H9 (cell line): ENCODE measurements at regions not wholly inside any gene's neighbourhood (a gene's known extent, or its start where the extent isn't known, plus 50 kb on each side); places are given as distances from the start of the nearest gene placed in this dataset.

Experiments used
- DNase-seq: peaks from one replicate; pipeline ENCODE4 v3.0.0-alpha.2; 2017
- H2AFZ ChIP-seq: one replicate; pipeline ENCODE4 v1.6.1; 2013; ENCODE audit warnings: mild to moderate bottlenecking, low read length, control low read depth, moderate library complexity
- H2AK5ac ChIP-seq: 2 replicates; pipeline ENCODE4 v1.6.1; 2013; ENCODE audit warnings: low read length, control low read depth, mixed read lengths; ENCODE audit not compliant: insufficient read length
- H2BK120ac ChIP-seq: one replicate; pipeline ENCODE4 v1.6.1; 2013; ENCODE audit warnings: low read depth, mild to moderate bottlenecking, low read length, control low read depth, inconsistent platforms; ENCODE audit not compliant: poor library complexity, severe bottlenecking
- H2BK12ac ChIP-seq: 2 replicates; pipeline ENCODE4 v1.6.1; 2013; ENCODE audit warnings: low read length, control low read depth, mixed read lengths, low read depth; ENCODE audit not compliant: insufficient read length
- H2BK15ac ChIP-seq: 2 replicates; pipeline ENCODE4 v1.6.1; 2013; ENCODE audit warnings: low read depth, low read length, control low read depth
- H2BK20ac ChIP-seq: one replicate; pipeline ENCODE4 v1.6.1; 2013; ENCODE audit warnings: low read depth, mild to moderate bottlenecking, low read length, control low read depth, inconsistent platforms; ENCODE audit not compliant: poor library complexity, severe bottlenecking
- H2BK5ac ChIP-seq: 2 replicates; pipeline ENCODE4 v1.6.1; 2013; ENCODE audit warnings: low read length, control low read depth, mixed read lengths; ENCODE audit not compliant: insufficient read length
- H3K14ac ChIP-seq: 2 replicates; pipeline ENCODE4 v1.6.1; 2013; ENCODE audit warnings: low read length, control low read depth; ENCODE audit not compliant: insufficient read depth
- H3K18ac ChIP-seq: 2 replicates; pipeline ENCODE4 v1.6.1; 2013; ENCODE audit warnings: low read depth, mild to moderate bottlenecking, mixed read lengths, low read length, control low read depth; ENCODE audit not compliant: insufficient read length
- H3K23ac ChIP-seq: 2 replicates; pipeline ENCODE4 v1.6.1; 2013; ENCODE audit warnings: low read length, control low read depth, mixed read lengths, low read depth; ENCODE audit not compliant: insufficient read length
- H3K23me2 ChIP-seq: 2 replicates; pipeline ENCODE4 v1.6.1; 2013; ENCODE audit warnings: low read depth, mild to moderate bottlenecking, mixed read lengths, low read length, control low read depth; ENCODE audit not compliant: insufficient read length, poor library complexity, severe bottlenecking
- H3K27ac ChIP-seq: 2 replicates; pipeline ENCODE4 v1.5.1; 2013; ENCODE audit warnings: low read length, control low read depth, mixed read lengths, low read depth; ENCODE audit not compliant: insufficient read length
- H3K27me3 ChIP-seq: 2 replicates; pipeline ENCODE4 v1.6.1; 2013; ENCODE audit warnings: low read length, control low read depth, inconsistent platforms; ENCODE audit not compliant: insufficient read depth
- H3K4ac ChIP-seq: 2 replicates; pipeline ENCODE4 v1.6.1; 2013; ENCODE audit warnings: low read depth, mild to moderate bottlenecking, control low read depth, inconsistent platforms, low read length, moderate library complexity
- H3K4me1 ChIP-seq: 2 replicates; pipeline ENCODE4 v1.6.1; 2013; ENCODE audit warnings: low read length, control low read depth, inconsistent platforms; ENCODE audit not compliant: insufficient read depth
- H3K4me2 ChIP-seq: 2 replicates; pipeline ENCODE4 v1.6.1; 2013; ENCODE audit warnings: low read length, control low read depth, mixed read lengths; ENCODE audit not compliant: insufficient read length, insufficient read depth
- H3K56ac ChIP-seq: 2 replicates; pipeline ENCODE4 v1.6.1; 2013; ENCODE audit warnings: low read depth, mild to moderate bottlenecking, mixed read lengths, low read length, control low read depth; ENCODE audit not compliant: insufficient read length
- H3K79me1 ChIP-seq: 2 replicates; pipeline ENCODE4 v1.6.1; 2013; ENCODE audit warnings: low read depth, mild to moderate bottlenecking, moderate library complexity, low read length, control low read depth, inconsistent platforms; ENCODE audit not compliant: insufficient read depth, poor library complexity, severe bottlenecking
- H3K79me2 ChIP-seq: 2 replicates; pipeline ENCODE4 v1.6.1; 2013; ENCODE audit warnings: low read length, control low read depth, inconsistent platforms; ENCODE audit not compliant: insufficient read depth
- H3K9ac ChIP-seq: 2 replicates; pipeline ENCODE4 v1.6.1; 2013; ENCODE audit warnings: low read length, control low read depth, mixed read lengths; ENCODE audit not compliant: insufficient read length; ENCODE audit errors: extremely low read depth
- H3K9me3 ChIP-seq: one replicate; pipeline ENCODE4 v1.6.1; 2013; ENCODE audit warnings: low read depth, low read length, inconsistent platforms; ENCODE audit not compliant: control insufficient read depth
- H3T11ph ChIP-seq: one replicate; pipeline ENCODE4 v1.6.1; 2013; ENCODE audit warnings: mild to moderate bottlenecking, low read length, control low read depth, inconsistent platforms
- H4K20me1 ChIP-seq: one replicate; pipeline ENCODE4 v1.6.1; 2013; ENCODE audit not compliant: control insufficient read depth, insufficient read length, insufficient read depth
- H4K5ac ChIP-seq: 2 replicates; pipeline ENCODE4 v1.6.1; 2013; ENCODE audit warnings: low read depth, mild to moderate bottlenecking, mixed read lengths, low read length, control low read depth; ENCODE audit not compliant: insufficient read length
- H4K8ac ChIP-seq: replicated peaks from 2 replicates; pipeline ENCODE4 v1.6.1; 2013; ENCODE audit warnings: low read length, control low read depth, mixed read lengths, low read depth; ENCODE audit not compliant: insufficient read length
- H4K91ac ChIP-seq: 2 replicates; pipeline ENCODE4 v1.6.1; 2013; ENCODE audit warnings: low read depth, mild to moderate bottlenecking, moderate library complexity, mixed read lengths, low read length, control low read depth; ENCODE audit not compliant: insufficient read length
- H3K27ac Mint-ChIP-seq, 3 experiments: 2 replicates in 2 of 3; 3 replicates in 1 of 3; pipeline ENCODE4 v1.8.0; 2020 to 2021; ENCODE audit warnings: mixed read lengths in 3 of 3, mild to moderate bottlenecking in 1 of 3, moderate library complexity in 1 of 3
- H3K27me3 Mint-ChIP-seq: 2 replicates; pipeline ENCODE4 v1.8.0; 2021; ENCODE audit warnings: low read depth, mild to moderate bottlenecking, moderate library complexity, mixed read lengths
- H3K36me3 Mint-ChIP-seq, 3 experiments: 2 replicates in 2 of 3; 3 replicates in 1 of 3; pipeline ENCODE4 v1.8.0; 2020 to 2021; ENCODE audit warnings: low read depth in 3 of 3, mixed read lengths in 3 of 3; ENCODE audit not compliant: insufficient read depth in 1 of 3
- H3K4me1 Mint-ChIP-seq, 2 experiments: 2 replicates each; pipeline ENCODE4 v1.8.0; 2020; ENCODE audit warnings: mixed read lengths in 2 of 2
- H3K4me3 Mint-ChIP-seq, 2 experiments: 2 replicates in 1 of 2; 3 replicates in 1 of 2; pipeline ENCODE4 v1.8.0; 2020 to 2021; ENCODE audit warnings: mild to moderate bottlenecking in 2 of 2, mixed read lengths in 2 of 2, moderate library complexity in 1 of 2
- H3K9me3 Mint-ChIP-seq, 2 experiments: 2 replicates in 1 of 2; 3 replicates in 1 of 2; pipeline ENCODE4 v1.8.0; 2020; ENCODE audit warnings: mild to moderate bottlenecking in 2 of 2, mixed read lengths in 2 of 2, moderate library complexity in 1 of 2
- CTCF ChIP-seq: fragments of 200-600 bp; sonication (generic); conservative IDR thresholded peaks from 3 replicates; pipeline ENCODE4 v1.8.0; 2021; ENCODE audit warnings: antibody characterized with exemption, mild to moderate bottlenecking
- WGBS: extraction: QIAGEN DNeasy Blood & Tissue Kit; methylation state at CpG from one replicate; pipeline ENCODE4 v1.1.7; 2013; ENCODE audit warnings: missing lambda C conversion rate, low lambda C conversion rate, mixed read lengths; ENCODE audit not compliant: insufficient read length; ENCODE audit errors: extremely low coverage; 5-methylcytosine and 5-hydroxymethylcytosine counted together

- no peak overlapping the region for H4K91ac ChIP-seq
- H2BK120ac ChIP-seq: no peak overlapping the region
- H3K14ac ChIP-seq: no peak overlapping the region
- Mint-ChIP-seq H3K27me3 (no peaks in the 10 kb centered on the region), H3K4me3 (no peak overlapping the region), H3K36me3 (no peaks in the 10 kb centered on the region), H3K27ac (no peak overlapping the region), H3K9me3 (0 out of 5 replicates have a peak, but pooled peaks cover 0 to 3% of the 10 kb centered on the region in 2 experiments), H3K4me1 (no peaks in the 10 kb centered on the region)
- no peaks in the 10 kb centered on the region for H4K20me1 ChIP-seq
- no peak for DNase-seq
- no peak overlapping the region for H4K8ac ChIP-seq
- no peak overlapping the region for H2AFZ ChIP-seq
- no peaks in the 10 kb centered on the region for H3K79me2 ChIP-seq
- no peaks in the 10 kb centered on the region for H3K79me1 ChIP-seq
- peak; percentile 65 for TF ChIP-seq CTCF
- no peaks in the 10 kb centered on the region for H3K9me3 ChIP-seq
- no peak overlapping the region for H3K4me2 ChIP-seq
- no peaks in the 10 kb centered on the region for H3K23me2 ChIP-seq
- H2BK5ac ChIP-seq: no peak overlapping the region
- H3K4me1 ChIP-seq: no peaks in the 10 kb centered on the region
- H4K5ac ChIP-seq: no peak overlapping the region
- H3T11ph ChIP-seq: no peak overlapping the region
- H2AK5ac ChIP-seq: no peak overlapping the region
- no peak overlapping the region for H3K23ac ChIP-seq
- H3K27ac ChIP-seq: no peak overlapping the region
- no peak overlapping the region for H2BK15ac ChIP-seq
- no CpG with 5 or more reads among the region's 2 CpGs for WGBS
- H2BK12ac ChIP-seq: no peak overlapping the region
- no peak overlapping the region for H3K9ac ChIP-seq
- H3K18ac ChIP-seq: no peak overlapping the region
- H3K4ac ChIP-seq: no peak overlapping the region
- no peak overlapping the region for H3K56ac ChIP-seq
- no peaks in the 10 kb centered on the region for H3K27me3 ChIP-seq
- no peak overlapping the region for H2BK20ac ChIP-seq
Observed at GRCh38 chr7:118104812-118105441, 79.0 kb upstream of the LSM8 start.
